ENCODE measurements at regions not wholly inside any gene's neighbourhood (a gene's known extent, or its start where the extent isn't known, plus 50 kb on each side); places are given as distances from the start of the nearest gene placed in this dataset.

- CTCF ChIA-PET = interaction anchor here (0.6 kb wide), 1 partner anchor 15 kb away, joined by 3 read pairs; no protein-coding TSS in a partner anchor
- no peak for ATAC-seq
- no peak for TF ChIP-seq CDX4 (CRISPR knock-in tag; IDR thresholded peaks at IDR 0.05; ENCODE audit: borderline replicate concordance)
- H3K9me3 Mint-ChIP-seq = peaks cover 3% of the 10 kb centered on the region; the same call in 1 of the 2 replicates
- H3K27ac Mint-ChIP-seq = no peak overlapping the region
- no peaks in the 10 kb centered on the region for H3K36me3 Mint-ChIP-seq
- no peaks in the 10 kb centered on the region for H3K27me3 Mint-ChIP-seq (ENCODE audit: low read depth)
- POLR2A ChIA-PET = no interaction called here
- H3K4me3 Mint-ChIP-seq = no peak overlapping the region
- no peak for DNase-seq (ENCODE audit: low spot score)
- H3K4me1 Mint-ChIP-seq = peaks cover 3% of the 10 kb centered on the region
These were observed 285.6 kb downstream of the KCNJ2 start for GRCh38 chr17:70454908-70455307.

GRCh38 chr17:70464995-70465394 lies 295.7 kb downstream of the KCNJ2 start:
- DNase-seq (ENCODE audit: low spot score) (no peak), ATAC-seq (no peak)
- Mint-ChIP-seq H3K27me3 (ENCODE audit: low read depth) (no peaks in the 10 kb centered on the region), H3K4me1 (peaks cover 5% of the 10 kb centered on the region), H3K9me3 (no peaks in the 10 kb centered on the region), H3K36me3 (no peaks in the 10 kb centered on the region), H3K4me3 (no peak overlapping the region), H3K27ac (no peak overlapping the region)
- TF ChIP-seq ZNF317 (CRISPR knock-in tag; IDR thresholded peaks at IDR 0.05; ENCODE audit: borderline replicate concordance, low read depth) (no peak), ZMAT4 (CRISPR knock-in tag; IDR thresholded peaks at IDR 0.05) (no peak), ZNF219 (CRISPR knock-in tag; IDR thresholded peaks at IDR 0.05; ENCODE audit: borderline replicate concordance) (no peak), GTF2I (CRISPR knock-in tag; conservative IDR thresholded peaks at IDR 0.05) (no peak), FOXJ3 (CRISPR knock-in tag; IDR thresholded peaks at IDR 0.05; ENCODE audit: borderline replicate concordance) (no peak), ATF3 (CRISPR knock-in tag; conservative IDR thresholded peaks at IDR 0.05) (no peak), STAT6 (CRISPR knock-in tag; conservative IDR thresholded peaks at IDR 0.05; ENCODE audit: low read depth) (no peak)
- POLR2A ChIA-PET = no interaction called here
- CTCF ChIA-PET = no interaction called here

- DNase-seq (ENCODE audit: low spot score) = no peak
- Mint-ChIP-seq H3K4me3 (no peak overlapping the region), H3K36me3 (no peaks in the 10 kb centered on the region), H3K27ac (no peak overlapping the region), H3K27me3 (ENCODE audit: low read depth) (no peaks in the 10 kb centered on the region), H3K4me1 (peaks cover 5% of the 10 kb centered on the region), H3K9me3 (no peaks in the 10 kb centered on the region)
- POLR2A ChIA-PET = no interaction called here
- no peak for ATAC-seq
- CTCF ChIA-PET = interaction anchor here (1.0 kb wide), 1 partner anchor 137 kb away, joined by 3 read pairs; no protein-coding TSS in a partner anchor
- TF ChIP-seq TCF7 (CRISPR knock-in tag; IDR thresholded peaks at IDR 0.05; ENCODE audit: low read depth) (no peak), GABPB1 (CRISPR knock-in tag; IDR thresholded peaks at IDR 0.05) (no peak), AFF4 (CRISPR knock-in tag; IDR thresholded peaks at IDR 0.05; ENCODE audit: borderline replicate concordance) (no peak), ELF4 (CRISPR knock-in tag; IDR thresholded peaks at IDR 0.05; ENCODE audit: low read depth) (no peak), ETV6 (CRISPR knock-in tag; IDR thresholded peaks at IDR 0.05) (no peak), HMGA2 (CRISPR knock-in tag; IDR thresholded peaks at IDR 0.05) (no peak), ZNF281 (CRISPR knock-in tag; IDR thresholded peaks at IDR 0.05) (no peak), ZNF396 (CRISPR knock-in tag; IDR thresholded peaks at IDR 0.05; ENCODE audit: borderline replicate concordance) (no peak), E2F5 (CRISPR knock-in tag; IDR thresholded peaks at IDR 0.05) (no peak), ZSCAN18 (CRISPR knock-in tag; IDR thresholded peaks at IDR 0.05) (no peak)
These were observed 299.3 kb downstream of the KCNJ2 start for GRCh38 chr17:70468661-70469060.
